GM21423 (cell line): ENCODE measurements at regions not wholly inside any gene's neighbourhood (a gene's known extent, or its start where the extent isn't known, plus 50 kb on each side); places are given as distances from the start of the nearest gene placed in this dataset.

Experiments used
- ATAC-seq: cut with Tn5 transposase; IDR thresholded peaks from one replicate; pipeline ENCODE4 v1.9.1; 2021; ENCODE audit warnings: mild to moderate bottlenecking, moderate library complexity; ENCODE audit not compliant: unreplicated experiment

- no peak for ATAC-seq
Measured at GRCh38 chr5:18828351-18828750, 1159.6 kb downstream of the CDH18 start.

GRCh38 chr5:18829539-18829938 lies 1158.5 kb downstream of the CDH18 start:
- ATAC-seq: no peak

DNA sequence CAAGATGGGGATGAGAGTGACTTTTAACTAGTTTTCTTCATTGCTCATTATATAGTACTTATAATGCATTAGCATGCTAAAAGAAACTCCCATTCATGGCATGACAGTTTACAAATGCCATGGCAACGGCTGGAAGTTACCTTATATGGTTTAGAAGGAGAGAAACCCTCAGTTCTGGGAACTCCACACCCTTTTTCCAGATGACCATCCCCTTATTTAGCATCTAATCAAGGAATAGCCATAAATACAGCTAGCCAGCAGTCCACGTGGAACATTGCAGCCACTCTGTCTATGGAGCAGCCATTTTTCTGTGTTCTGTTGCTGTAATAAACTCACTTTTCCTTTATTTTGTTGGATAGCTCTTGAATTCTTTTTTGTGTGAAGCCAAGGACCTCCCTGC lies 1137.8 kb downstream of the CDH18 start:
- ATAC-seq: no peak

GRCh38 chr5:18872978-18873377 lies 1115.0 kb downstream of the CDH18 start:
- ATAC-seq: no peak

DNA sequence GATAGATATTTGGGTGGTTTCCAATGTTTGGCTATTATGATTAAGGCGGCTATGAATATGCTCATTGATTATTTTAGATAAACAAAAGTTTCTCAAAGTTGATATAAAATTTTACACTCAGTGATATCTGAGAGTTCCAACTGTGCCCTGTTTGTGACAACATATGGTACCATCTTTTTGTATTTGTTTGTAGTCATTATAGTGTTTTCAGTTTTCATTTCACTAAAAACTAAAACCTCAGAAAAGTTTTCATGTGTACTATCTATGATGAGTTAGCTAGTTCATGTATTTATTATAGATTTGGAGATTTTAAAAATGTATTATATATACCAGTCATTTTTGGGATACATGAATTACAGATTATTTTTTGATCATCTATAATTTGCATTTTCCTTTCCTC lies 1111.4 kb downstream of the CDH18 start:
- ATAC-seq: no peak

- no peak for ATAC-seq
Measured at GRCh38 chr5:18881615-18882014, 1106.4 kb downstream of the CDH18 start.

DNA sequence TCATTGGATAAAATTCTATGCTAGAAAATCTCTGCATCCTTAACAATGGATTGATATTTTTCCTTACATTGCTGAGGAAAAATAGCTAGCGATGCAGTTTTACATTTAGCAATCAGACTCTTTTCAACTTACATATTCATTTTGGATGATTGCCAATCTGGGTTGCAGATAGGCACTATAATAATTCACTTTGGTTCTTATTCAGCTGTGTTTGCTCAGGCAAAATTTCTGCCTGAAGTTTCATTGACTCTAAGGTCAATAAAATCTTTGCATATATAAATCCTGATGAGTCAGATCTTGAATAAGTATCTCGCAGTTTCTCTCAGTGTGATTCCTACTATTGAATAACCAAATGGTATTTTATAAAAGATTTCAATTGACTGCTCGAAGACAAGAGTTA lies 1105.8 kb downstream of the CDH18 start:
- ATAC-seq: no peak

DNA sequence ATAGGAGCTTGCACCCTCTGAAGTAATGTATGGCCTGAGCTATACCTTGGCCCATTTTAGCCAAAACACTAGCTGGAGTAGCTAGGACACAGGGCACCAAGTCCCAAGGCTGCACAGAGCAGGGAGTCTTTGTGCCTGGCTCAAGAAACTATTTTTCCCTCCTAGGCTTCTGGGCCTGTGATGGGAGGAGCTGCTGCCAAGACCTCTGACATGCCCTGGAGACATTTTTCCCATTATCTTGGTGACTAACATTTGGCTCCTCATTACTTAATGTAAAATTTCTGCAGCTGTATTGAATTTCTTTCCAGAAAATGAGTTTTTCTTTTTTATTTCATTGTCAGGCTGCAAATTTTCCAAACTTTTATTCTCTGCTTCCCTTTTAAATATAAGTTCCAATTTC lies 1099.2 kb downstream of the CDH18 start:
- no peak for ATAC-seq

GRCh38 chr5:18900644-18901043 lies 1087.4 kb downstream of the CDH18 start:
- ATAC-seq: no peak

DNA sequence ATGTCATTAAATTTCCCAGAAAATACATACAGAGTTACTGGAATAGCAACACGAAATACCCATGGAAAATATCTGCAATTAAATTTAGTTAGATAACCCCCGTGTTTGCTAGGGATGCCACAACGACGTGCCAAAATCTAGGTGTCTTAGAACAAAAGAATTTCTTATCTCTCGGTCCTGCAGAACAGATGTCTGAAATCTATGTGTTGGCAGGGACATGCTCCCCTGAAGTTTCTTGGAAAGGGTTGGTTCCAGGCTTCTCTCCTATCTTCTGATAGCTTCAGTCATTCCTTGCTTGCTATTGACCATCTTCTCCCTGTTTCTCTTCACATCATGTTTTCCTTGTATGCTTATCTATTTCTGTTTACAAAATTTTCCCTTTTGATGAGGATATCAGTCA lies 1067.0 kb downstream of the CDH18 start:
- no peak for ATAC-seq

GRCh38 chr5:18932081-18932480 lies 1055.9 kb downstream of the CDH18 start:
- no peak for ATAC-seq

DNA sequence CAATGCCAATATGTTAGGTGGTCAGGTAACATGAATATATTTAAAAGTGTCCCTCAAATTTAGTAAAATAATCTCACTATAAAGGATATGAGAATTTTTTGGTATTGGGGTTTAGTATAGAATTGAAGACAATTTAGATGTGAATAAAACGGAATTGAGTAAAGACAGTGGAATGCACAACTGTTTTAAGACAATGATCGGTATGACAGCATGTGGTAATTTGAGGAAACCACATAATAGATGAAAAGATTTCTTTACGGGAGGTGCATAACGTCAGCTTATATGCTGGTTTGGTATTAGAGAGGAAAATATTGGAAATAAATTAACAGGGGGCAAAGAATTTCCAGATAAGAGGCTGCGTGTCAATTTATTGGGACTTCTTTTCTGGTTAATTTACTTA lies 1043.2 kb downstream of the CDH18 start:
- ATAC-seq: no peak

- ATAC-seq: no peak
Measured at GRCh38 chr5:18954239-18954638, 1033.8 kb downstream of the CDH18 start.

DNA sequence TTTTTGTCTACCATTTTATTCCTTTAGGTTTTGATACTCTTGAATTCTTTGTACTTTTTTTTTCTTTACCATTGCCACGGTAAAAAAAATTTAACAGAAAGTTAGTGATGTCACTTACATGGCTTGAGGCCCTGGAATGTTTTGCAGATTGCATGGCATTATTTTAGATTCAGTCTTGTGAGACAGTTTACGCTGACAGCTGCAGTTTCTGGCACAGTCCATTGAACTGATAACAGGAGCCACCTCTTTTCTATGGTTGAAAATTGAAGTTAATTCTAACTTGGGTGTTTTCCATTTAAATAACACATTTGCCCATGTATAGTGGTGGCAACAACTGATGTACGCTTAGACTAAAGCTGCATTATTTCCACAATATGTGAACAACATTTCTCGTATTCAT lies 1028.5 kb downstream of the CDH18 start:
- no peak for ATAC-seq

DNA sequence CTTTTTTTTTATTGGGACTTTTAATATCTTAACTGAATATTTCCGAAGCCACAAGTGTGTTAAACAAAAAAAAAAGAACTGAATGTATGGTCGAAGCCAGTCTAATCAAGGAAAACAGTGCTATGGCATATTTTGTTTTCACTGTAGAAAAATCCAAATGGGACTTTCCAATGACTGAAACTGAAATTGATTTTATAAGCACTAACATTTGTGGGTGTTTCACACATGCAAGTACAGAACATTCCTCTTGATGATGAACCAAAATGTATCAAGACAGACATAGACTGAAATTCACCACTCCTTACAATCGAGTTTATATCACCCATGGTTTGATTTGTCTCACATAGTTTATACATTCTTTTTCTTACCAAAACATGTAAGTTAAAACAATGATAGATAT lies 1026.8 kb downstream of the CDH18 start:
- ATAC-seq: no peak

- no peak for ATAC-seq
Measured at GRCh38 chr5:18965893-18966292, 1022.1 kb downstream of the CDH18 start.

DNA sequence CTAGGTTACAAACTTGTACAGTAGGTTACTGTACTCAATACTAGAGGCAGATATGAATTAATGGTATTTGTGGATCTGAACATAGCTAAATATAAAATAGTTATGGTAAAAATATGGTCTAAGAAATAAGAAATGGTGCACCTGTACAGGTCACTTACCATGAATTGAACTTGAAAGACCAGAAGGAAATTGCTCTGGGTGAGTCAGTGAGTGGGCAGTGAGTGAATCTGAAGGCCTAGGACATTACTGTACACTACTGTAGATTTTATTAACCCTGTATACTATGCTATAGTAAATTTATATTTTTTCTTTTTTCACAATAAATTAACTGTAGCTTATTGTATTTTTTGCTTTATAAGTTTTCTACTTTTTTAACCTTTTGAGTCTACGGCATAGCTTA lies 1020.4 kb downstream of the CDH18 start:
- ATAC-seq: no peak

DNA sequence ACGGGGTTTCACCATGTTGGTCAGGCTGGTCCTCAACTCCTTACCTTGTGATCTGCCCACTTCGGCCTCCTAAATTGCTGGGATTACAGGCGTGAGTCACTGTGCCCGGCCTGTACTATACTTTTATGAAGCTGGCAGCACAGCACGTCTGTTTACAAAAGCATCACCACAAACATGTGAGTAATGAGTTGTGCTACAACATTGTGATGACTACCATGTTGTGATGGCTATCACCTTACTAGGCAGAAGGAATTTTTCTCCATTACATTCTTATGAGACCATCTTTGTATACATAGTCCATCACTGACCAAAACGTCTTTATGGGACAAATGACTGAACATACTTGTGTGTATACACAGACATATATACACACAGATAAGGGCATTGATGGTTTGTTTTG lies 1019.0 kb downstream of the CDH18 start:
- ATAC-seq: no peak

- ATAC-seq: no peak
Measured at GRCh38 chr5:18970000-18970399, 1018.0 kb downstream of the CDH18 start.

DNA sequence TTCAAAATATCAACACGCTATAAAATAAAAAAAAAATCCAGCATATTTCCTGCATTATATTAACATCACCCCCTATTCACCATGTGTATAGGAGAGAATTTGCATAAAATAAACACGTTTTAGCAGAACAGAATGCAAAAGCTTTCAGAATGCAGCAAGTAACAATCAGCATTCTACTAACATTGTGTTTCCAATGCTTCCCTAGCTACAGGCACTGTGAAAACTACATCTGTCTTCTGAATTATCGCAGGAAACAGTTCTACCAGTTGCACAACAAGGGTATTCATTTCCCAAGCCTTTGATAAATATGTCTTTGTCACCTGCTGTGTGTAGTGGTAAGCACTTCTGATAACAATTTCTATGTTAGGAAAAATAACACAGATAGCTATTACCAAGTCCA lies 1015.8 kb downstream of the CDH18 start:
- no peak for ATAC-seq

- ATAC-seq: no peak
Measured at GRCh38 chr5:18975624-18976023, 1012.4 kb downstream of the CDH18 start.

GRCh38 chr5:18977880-18978279 lies 1010.1 kb downstream of the CDH18 start:
- ATAC-seq: no peak

DNA sequence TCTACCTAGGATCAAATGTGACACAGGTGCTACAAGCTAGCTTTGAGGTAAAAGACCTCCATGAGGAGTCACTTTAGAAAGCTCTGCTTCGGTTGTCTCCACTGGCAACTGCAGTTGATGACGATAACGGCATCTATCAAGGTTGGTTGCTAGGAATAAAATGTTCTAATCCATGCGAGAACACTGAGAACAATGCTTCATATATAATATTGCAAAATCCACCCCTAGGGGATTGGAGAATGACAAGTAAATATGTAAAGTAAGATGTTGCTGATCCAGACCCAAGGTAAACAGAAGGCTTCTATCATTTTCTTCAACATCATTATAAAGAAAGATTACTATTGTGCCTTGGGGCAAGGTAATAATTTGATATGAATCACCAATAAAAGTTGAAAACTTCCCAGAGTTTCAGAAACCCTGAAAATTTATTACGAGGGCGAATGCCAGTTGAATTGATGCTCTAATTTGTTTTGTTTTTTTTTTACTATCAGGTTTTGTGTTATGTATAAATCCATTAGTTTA lies 1003.4 kb downstream of the CDH18 start:
- no peak for ATAC-seq
